CD4-positive, alpha-beta T cell treated with Interferon alpha-2 for 1 hour (primary cell): ENCODE measurements at regions not wholly inside any gene's neighbourhood (a gene's known extent, or its start where the extent isn't known, plus 50 kb on each side); places are given as distances from the start of the nearest gene placed in this dataset.

Experiments used
- DNase-seq, 2 donors: peaks; one replicate each; pipeline ENCODE4 v3.0.0-alpha.2; 2020 to 2022

- no peak for DNase-seq
These were observed 190.4 kb upstream of the JAG1 start for GRCh38 chr20:10864076-10864672.

DNA sequence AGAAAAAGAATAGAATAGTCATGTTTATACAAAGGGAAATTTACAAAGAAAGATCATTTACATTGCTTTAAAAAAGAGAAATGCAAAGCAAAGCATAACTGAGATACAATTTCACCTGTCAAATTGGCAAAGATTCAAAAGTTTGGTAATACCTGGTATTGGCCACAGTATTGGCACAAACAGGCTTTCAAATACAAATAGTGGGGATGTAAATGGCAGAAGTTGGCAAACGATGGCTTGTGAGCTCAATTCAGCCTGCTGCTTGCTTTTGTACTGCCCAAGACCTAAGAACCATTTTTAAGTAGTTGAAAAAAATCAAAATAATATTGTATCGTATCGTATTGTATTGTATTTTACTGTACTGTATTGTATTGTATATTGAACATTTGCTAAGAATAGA, 194.5 kb upstream of the JAG1 start:
- no peak for DNase-seq

- DNase-seq, result no peak
These were observed 199.2 kb upstream of the JAG1 start for GRCh38 chr20:10873026-10873425.

GRCh38 chr20:10875653-10876052, 201.9 kb upstream of the JAG1 start:
- DNase-seq, result no peak

DNA sequence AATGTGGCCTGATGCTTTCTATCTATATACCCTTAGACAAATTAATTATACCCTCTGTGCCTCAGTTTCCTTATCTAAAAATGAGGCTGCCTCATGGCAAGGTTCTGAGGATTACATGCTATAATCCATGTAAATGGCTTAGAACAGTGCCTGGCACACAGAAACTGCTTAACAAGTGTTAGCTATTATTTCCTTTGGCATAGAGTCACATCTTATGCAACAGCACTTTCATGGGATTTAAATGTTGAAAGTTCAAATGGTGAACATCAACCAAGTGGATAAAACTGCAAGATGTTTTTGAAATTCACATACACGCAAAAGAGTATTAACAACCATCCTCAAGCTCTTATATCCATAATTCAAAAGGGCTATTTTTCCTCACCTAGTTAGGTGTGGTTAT, 202.8 kb upstream of the JAG1 start:
- no peak for DNase-seq

DNA sequence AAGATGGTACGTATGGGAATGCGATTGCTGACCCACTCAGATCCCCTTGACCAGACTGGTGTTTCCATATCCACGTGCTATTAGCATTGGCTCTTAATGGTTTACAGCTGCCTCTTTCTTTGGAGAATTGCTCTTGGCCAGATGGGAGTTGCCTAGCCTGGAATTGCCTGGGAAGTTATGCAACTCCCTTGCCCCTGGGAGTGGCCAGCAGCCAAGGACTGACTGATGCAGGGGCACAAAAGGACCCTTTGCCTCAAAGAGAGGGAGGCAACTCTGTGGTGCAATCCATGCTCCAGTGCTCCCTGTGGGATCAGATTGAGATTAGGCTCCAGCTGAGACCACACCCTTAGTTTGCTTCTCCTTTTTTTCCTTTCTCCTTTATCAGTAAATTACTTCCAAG, 203.5 kb upstream of the JAG1 start:
- no peak for DNase-seq

GRCh38 chr20:10883166-10883565, 209.4 kb upstream of the JAG1 start:
- DNase-seq, result no peak

DNA sequence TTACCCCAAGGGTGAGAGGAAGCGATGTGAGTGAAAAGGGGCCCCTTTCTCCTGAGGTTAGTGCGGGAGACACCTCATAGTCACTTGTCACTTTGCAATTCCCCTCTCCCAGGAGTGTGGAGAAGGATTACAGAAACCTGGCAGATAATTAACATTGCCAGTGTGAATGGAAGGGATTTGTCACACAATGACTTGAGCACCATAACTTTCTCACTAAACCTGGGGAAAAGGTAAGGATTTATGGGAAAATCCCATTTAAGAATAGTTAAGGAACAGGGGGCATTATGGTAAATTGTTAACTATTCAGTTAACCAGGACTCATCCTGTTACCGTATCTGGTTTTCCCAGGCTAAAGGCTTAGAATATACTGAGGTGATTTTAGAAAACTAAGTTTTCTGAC, 219.5 kb upstream of the JAG1 start:
- no peak for DNase-seq

GRCh38 chr20:10897336-10897735, 223.5 kb upstream of the JAG1 start:
- no peak for DNase-seq

GRCh38 chr20:10898552-10898951, 224.8 kb upstream of the JAG1 start:
- no peak for DNase-seq

DNA sequence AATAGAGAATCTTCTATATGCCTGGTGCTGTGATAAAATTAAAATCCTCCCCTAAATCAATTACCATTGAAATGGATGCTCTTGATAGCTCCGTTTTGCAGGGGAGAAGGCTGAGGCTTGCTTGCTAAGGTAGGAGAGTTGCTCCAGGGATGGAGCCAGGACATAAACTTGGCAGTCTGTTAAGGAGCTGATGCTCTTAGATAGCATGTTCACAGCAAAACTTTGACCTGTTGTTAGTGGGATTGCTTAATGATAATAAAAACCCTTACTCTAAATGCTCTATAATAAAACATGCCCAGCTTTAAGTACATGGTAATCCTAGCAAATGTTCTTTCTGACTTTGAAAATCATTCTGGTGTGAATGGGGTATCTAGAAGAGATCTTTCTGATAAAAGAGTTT, 228.4 kb upstream of the JAG1 start:
- DNase-seq, result no peak

- DNase-seq, result no peak
These were observed 228.9 kb upstream of the JAG1 start for GRCh38 chr20:10902576-10903282.

- DNase-seq, result no peak
These were observed 233.0 kb upstream of the JAG1 start for GRCh38 chr20:10906834-10907233.

- no peak for DNase-seq
These were observed 236.0 kb upstream of the JAG1 start for GRCh38 chr20:10909803-10910202.

GRCh38 chr20:10910535-10911178, 236.9 kb upstream of the JAG1 start:
- DNase-seq, result no peak

DNA sequence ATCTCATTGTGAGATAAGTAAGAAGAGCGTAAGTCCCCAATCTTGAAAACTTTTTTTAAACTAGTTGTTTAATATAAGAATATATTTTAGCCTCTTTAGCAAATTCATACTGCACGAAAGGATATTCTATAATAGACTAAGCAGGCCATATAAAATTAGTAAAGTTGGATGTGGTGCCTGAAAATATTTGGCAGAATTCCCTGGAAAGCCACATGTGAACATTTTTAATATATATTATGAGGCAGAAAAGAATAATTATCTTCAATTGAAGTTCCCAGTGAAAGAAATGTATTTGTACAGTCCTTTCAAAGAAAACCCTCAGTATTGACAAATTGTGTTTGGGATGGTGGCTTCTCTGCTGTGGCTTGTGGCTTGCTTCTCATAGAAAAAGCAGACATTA, 237.5 kb upstream of the JAG1 start:
- DNase-seq, result no peak

GRCh38 chr20:10915815-10916214, 242.0 kb upstream of the JAG1 start:
- DNase-seq, result no peak

- DNase-seq, result no peak
These were observed 242.5 kb upstream of the JAG1 start for GRCh38 chr20:10916312-10916711.

DNA sequence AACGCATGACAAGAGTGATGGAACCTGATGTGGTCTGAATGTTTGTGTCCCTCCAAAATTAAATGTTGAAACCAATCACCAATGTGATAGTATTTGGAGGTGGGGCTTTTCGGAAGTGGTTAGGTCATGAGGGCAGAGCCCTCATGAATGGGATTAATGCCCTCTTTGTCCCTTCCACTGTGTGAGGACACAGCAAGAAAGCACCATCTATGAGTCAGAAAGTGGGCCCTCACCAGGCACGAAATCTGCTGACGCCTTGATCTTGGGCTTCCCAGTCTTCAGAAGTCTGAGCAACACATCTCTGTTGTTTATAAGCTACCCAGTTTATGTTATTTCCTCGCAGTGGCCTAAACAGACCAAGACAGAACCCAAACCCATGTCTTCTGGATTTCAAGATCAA, 244.0 kb upstream of the JAG1 start:
- no peak for DNase-seq

DNA sequence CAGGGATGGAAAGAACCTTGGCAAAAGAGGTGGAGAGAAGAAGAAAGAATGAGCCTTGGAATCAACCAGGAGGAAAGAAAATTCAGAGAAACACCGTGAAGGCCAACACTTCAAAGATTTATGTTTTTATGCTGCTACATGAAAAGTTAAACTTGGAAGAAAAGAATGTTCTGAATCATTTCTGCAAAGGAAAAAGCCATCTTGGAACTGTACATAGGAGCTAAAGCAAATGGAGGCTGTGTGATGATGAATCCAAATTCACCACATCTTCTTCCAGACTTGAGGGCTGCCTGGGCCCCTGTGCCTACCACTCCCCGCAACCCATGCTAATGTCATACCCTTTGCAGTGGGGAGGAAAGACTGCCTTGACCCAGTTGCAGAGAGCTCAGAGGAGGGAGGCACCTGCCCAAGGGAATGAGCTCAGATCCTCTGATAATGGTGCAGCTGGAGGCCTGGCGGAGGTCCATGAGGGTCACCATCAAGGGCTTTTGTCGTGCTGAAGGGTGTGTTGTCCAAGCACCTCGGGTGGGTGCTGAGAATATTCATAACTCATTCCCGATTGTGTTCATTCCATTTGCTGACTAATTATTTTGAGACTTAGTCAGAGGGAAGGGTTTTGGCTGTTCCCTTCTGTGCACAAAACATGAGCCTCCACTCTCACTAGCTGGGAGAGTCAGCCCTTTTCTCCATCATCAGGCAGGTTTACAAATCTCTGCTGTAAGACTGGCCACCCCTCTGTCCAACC, 245.8 kb upstream of the JAG1 start:
- DNase-seq, result no peak

DNA sequence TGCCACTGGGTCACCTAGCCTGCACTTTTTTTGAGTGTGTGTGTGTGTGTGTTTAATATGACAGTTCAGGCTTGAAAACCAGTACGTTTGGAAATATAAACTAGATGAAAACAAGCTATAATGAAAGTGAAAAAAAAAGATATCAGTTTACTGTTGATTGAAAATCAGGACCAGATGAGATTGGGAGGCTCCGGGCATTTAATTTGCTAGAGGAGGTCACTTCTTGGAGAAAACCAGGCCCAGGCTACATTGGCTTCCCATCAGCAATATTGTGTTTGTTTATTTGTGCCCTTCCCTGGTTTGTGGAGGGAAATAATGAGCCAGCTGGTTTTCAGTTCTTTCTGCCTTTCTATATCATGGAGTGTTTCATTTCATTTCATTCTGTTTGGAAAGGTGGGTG, 246.6 kb upstream of the JAG1 start:
- no peak for DNase-seq

GRCh38 chr20:10921491-10922010, 247.8 kb upstream of the JAG1 start:
- no peak for DNase-seq

GRCh38 chr20:10922506-10922905, 248.7 kb upstream of the JAG1 start:
- no peak for DNase-seq

DNA sequence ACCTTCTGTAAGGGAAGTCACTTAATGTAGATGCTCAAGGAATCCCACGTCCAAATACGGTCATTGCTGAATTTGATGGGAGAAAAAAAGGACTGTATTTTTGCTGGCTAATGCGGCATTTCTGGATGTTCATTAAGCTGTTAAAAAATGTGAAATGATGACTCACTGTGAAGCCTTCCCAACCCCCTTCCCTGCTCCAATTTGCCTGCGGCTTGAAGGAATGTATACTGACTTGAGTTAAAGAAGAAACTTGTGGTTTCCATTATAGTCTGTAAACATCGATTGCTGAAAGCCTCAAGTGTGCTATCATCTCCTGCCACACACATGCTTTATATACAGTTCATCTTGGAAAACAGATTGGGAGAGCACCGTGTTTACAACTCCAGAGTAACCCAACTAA, 249.1 kb upstream of the JAG1 start:
- DNase-seq, result no peak
